Endothelial cell of umbilical vein (primary cell): ENCODE measurements at regions not wholly inside any gene's neighbourhood (a gene's known extent, or its start where the extent isn't known, plus 50 kb on each side); places are given as distances from the start of the nearest gene placed in this dataset.

Source experiments
- BruUV-seq: library from RNA; stranded (reverse); fragments of 400-500 nt; replicated peaks from 2 replicates; lab custom pipeline; 2021; lab: Mats Ljungman, UMichigan
- CTCF ChIA-PET: fragments of 300-600, 350-600 bp; sonication (Branson Sonifier 250); formaldehyde crosslinking; loops from one replicate; lab custom pipeline; 2021; ENCODE audit warnings: antibody characterized with exemption, inconsistent platforms; lab: Charles Lee
- POLR2A ChIA-PET: fragments of 300-600, 350-600 bp; sonication (Branson Sonifier 250); formaldehyde crosslinking; loops from one replicate; lab custom pipeline; 2021; ENCODE audit warnings: antibody characterized with exemption, inconsistent platforms; lab: Charles Lee
- DNase-seq: peaks from one replicate; pipeline ENCODE4 v3.0.0-alpha.2; 2011; ENCODE audit warnings: low read depth, low spot score
- FAIRE-seq: peaks from 2 replicates; lab custom pipeline; 2011; peaks lifted over from hg19 to GRCh38; lab: Jason Lieb, UNC
- H2AFZ ChIP-seq: 2 replicates; pipeline ENCODE4 v1.6.0; 2012; ENCODE audit warnings: low read depth, low read length, control low read depth, inconsistent platforms
- H3K27ac ChIP-seq: 2 replicates; pipeline ENCODE4 v1.5.1; 2011; ENCODE audit warnings: low read depth, mild to moderate bottlenecking, control low read depth, low read length, moderate library complexity; ENCODE audit not compliant: insufficient read depth
- H3K27me3 ChIP-seq, 2 experiments: 2 replicates each; pipeline versions ENCODE4 v1.6.0 to v1.6.1; 2011; ENCODE audit warnings: low read length in 2 of 2, mixed read lengths in 1 of 2; ENCODE audit not compliant: control insufficient read depth in 2 of 2, insufficient read depth in 2 of 2
- H3K36me3 ChIP-seq, 2 experiments: 2 replicates in 1 of 2; 3 replicates in 1 of 2; pipeline ENCODE4 v1.5.1; 2011; ENCODE audit warnings: low read length in 2 of 2, mild to moderate bottlenecking in 1 of 2, moderate library complexity in 1 of 2; ENCODE audit not compliant: control insufficient read depth in 2 of 2, insufficient read depth in 2 of 2; ENCODE audit errors: extremely low read depth in 1 of 2
- H3K4me1 ChIP-seq: 3 replicates; pipeline ENCODE4 v1.5.1; 2011; ENCODE audit warnings: mild to moderate bottlenecking, low read length; ENCODE audit not compliant: control insufficient read depth, insufficient read depth; ENCODE audit errors: extremely low read depth
- H3K4me2 ChIP-seq: 2 replicates; pipeline ENCODE4 v1.6.1; 2011; ENCODE audit warnings: low read length, control low read depth, mixed read lengths; ENCODE audit not compliant: insufficient read depth
- H3K4me3 ChIP-seq, 3 experiments: fragments of 200-600 bp in 1 of 3; sonication (generic), shearing (Covaris generic) in 1 of 3; replicated peaks in 1 of 3; 2 replicates each; pipeline ENCODE4 v1.5.1; 2011 to 2016; ENCODE audit warnings: control low read depth in 3 of 3, low read length in 3 of 3, mild to moderate bottlenecking in 2 of 3, inconsistent platforms in 1 of 3, low read depth in 1 of 3, moderate library complexity in 1 of 3; ENCODE audit not compliant: insufficient read depth in 1 of 3
- H3K79me2 ChIP-seq: 2 replicates; pipeline ENCODE4 v1.6.0; 2012; ENCODE audit warnings: low read length, inconsistent platforms; ENCODE audit not compliant: control insufficient read depth, insufficient read depth
- H3K9ac ChIP-seq: replicated peaks from 2 replicates; pipeline ENCODE3; 2011; ENCODE audit warnings: low read length, control low read depth; ENCODE audit not compliant: insufficient read depth; ENCODE audit errors: extremely low read depth
- H3K9me1 ChIP-seq: replicated peaks from 3 replicates; pipeline ENCODE4 v1.6.0; 2011; ENCODE audit warnings: mild to moderate bottlenecking, low read length; ENCODE audit not compliant: control insufficient read depth, insufficient read depth; ENCODE audit errors: extremely low read depth
- H3K9me3 ChIP-seq: replicated peaks from 2 replicates; pipeline ENCODE4 v1.5.1; 2012; ENCODE audit warnings: low read length, inconsistent platforms; ENCODE audit not compliant: control insufficient read depth, insufficient read depth
- H4K20me1 ChIP-seq: replicated peaks from 2 replicates; pipeline ENCODE3; 2011; ENCODE audit warnings: mild to moderate bottlenecking, low read length; ENCODE audit not compliant: control insufficient read depth, insufficient read depth; ENCODE audit errors: extremely low read depth
- CTCF ChIP-seq, 2 donors: IDR thresholded peaks; 1 replicate in 1 of 2; 2 replicates in 1 of 2; pipeline ENCODE4 v1.5.1; 2011; ENCODE audit warnings: low read length in 2 of 2, mild to moderate bottlenecking in 2 of 2, moderate library complexity in 2 of 2, control low read depth in 1 of 2, inconsistent platforms in 1 of 2, low read depth in 1 of 2; ENCODE audit not compliant: insufficient read depth in 1 of 2; ENCODE audit errors: extremely low read depth in 1 of 2
- EZH2 ChIP-seq: IDR thresholded peaks from 2 replicates; pipeline ENCODE4 v1.6.1; 2012; ENCODE audit warnings: borderline replicate concordance, low read depth, mild to moderate bottlenecking, moderate library complexity, low read length, inconsistent platforms; ENCODE audit not compliant: severe bottlenecking
- FOS ChIP-seq: IDR thresholded peaks from 2 replicates; pipeline ENCODE4 v1.6.1; 2011; ENCODE audit warnings: mild to moderate bottlenecking, low read length, moderate library complexity, borderline replicate concordance; ENCODE audit not compliant: insufficient read depth
- GATA2 ChIP-seq: IDR thresholded peaks from 2 replicates; pipeline ENCODE4 v1.7.0; 2011; ENCODE audit warnings: low read depth, mild to moderate bottlenecking, moderate library complexity, mixed read lengths, low read length; ENCODE audit not compliant: insufficient read length, insufficient read depth
- JUN ChIP-seq: IDR thresholded peaks from 2 replicates; pipeline ENCODE4 v1.6.1; 2011; ENCODE audit warnings: borderline replicate concordance, low read depth; ENCODE audit not compliant: insufficient read length, insufficient read depth
- MAX ChIP-seq: IDR thresholded peaks from 2 replicates; pipeline ENCODE4 v1.6.1; 2011; ENCODE audit not compliant: insufficient read depth, insufficient read length
- MYC ChIP-seq: IDR thresholded peaks from one replicate; pipeline ENCODE4 v1.6.1; 2011; ENCODE audit warnings: mild to moderate bottlenecking, low read depth, low read length
- POLR2A ChIP-seq: IDR thresholded peaks from 2 replicates; pipeline ENCODE4 v1.6.1; 2012; ENCODE audit warnings: low read depth, mild to moderate bottlenecking, control low read depth, low read length
- POLR2AphosphoS5 ChIP-seq: IDR thresholded peaks from 2 replicates; pipeline ENCODE4 v1.6.1; 2012; ENCODE audit warnings: low read depth, mild to moderate bottlenecking, control low read depth, low read length, moderate library complexity; ENCODE audit not compliant: insufficient read depth
- dilution Hi-C: fragments of 300-500 bp; cut with MboI; formaldehyde crosslinking; loops from one replicate; pipeline ENCODE4 v1.15.0; 2019; ENCODE audit warnings: low sequenced_read_pairs; ENCODE audit not compliant: extremely low pct_ligation_motif_present
- intact Hi-C: fragments of 100-400 bp; cut with micrococcal nuclease; formaldehyde crosslinking; loops from one replicate; pipeline ENCODE4 v1.10.0; 2022

GRCh38 chr10:28765641-28766040 is 88.3 kb downstream of the BAMBI start:
- Histone ChIP-seq H4K20me1 (no peaks in the 10 kb centered on the region), H3K27me3 (peaks cover 4 to 7% of the 10 kb centered on the region in 2 experiments), H3K27ac (no peak overlapping the region), H3K9me1 (no peaks in the 10 kb centered on the region), H3K4me2 (no peak overlapping the region), H3K4me3 (no peak overlapping the region), H3K4me1 (no peaks in the 10 kb centered on the region), H3K9me3 (no peaks in the 10 kb centered on the region), H3K36me3 (no peaks in the 10 kb centered on the region), H3K9ac (no peak overlapping the region), H3K79me2 (no peaks in the 10 kb centered on the region), H2AFZ (no peak overlapping the region)
- FAIRE-seq = no peak
- dilution Hi-C loops (no loop called here), intact Hi-C loops (no loop called here)
- BruUV-seq = no TSS peak
- no peak for DNase-seq
- ChIA-PET POLR2A (no interaction called here), CTCF (no interaction called here)
- TF ChIP-seq MAX = no peak
- no peak for TF ChIP-seq CTCF (IDR thresholded peaks at IDR 0.05; ENCODE audit: extremely low read depth in 1 of 2, insufficient read depth in 1 of 2, low read depth in 1 of 2, low read length in 2 of 2)
- no peak for TF ChIP-seq EZH2
- no peak for TF ChIP-seq FOS

GRCh38 chr10:28768227-28768626 is 90.9 kb downstream of the BAMBI start:
- ChIA-PET POLR2A (no interaction called here), CTCF (interaction anchor here (0.9 to 2.3 kb wide), 2 partner anchors 89 to 104 kb away, joined by 3 to 7 read pairs; no protein-coding TSS in a partner anchor)
- Histone ChIP-seq H3K4me2 (no peak overlapping the region), H3K9ac (no peak overlapping the region), H3K36me3 (no peaks in the 10 kb centered on the region), H3K4me1 (no peaks in the 10 kb centered on the region), H3K9me1 (no peaks in the 10 kb centered on the region), H3K4me3 (no peak overlapping the region), H3K27ac (no peak overlapping the region), H3K79me2 (no peaks in the 10 kb centered on the region), H3K9me3 (no peaks in the 10 kb centered on the region), H4K20me1 (no peaks in the 10 kb centered on the region), H3K27me3 (no peaks in the 10 kb centered on the region), H2AFZ (no peak overlapping the region)
- FAIRE-seq (no peak), DNase-seq (no peak)
- intact Hi-C loops = no loop called here
- BruUV-seq = no TSS peak
- TF ChIP-seq JUN (no peak), EZH2 (no peak), POLR2A (no peak), POLR2AphosphoS5 (no peak), CTCF (IDR thresholded peaks at IDR 0.05; ENCODE audit: extremely low read depth in 1 of 2, insufficient read depth in 1 of 2, low read depth in 1 of 2, low read length in 2 of 2) (no peak), GATA2 (no peak), MAX (no peak), FOS (no peak), MYC (no peak)
- dilution Hi-C loops = no loop called here
